RWPE2 (cell line): ENCODE measurements at regions not wholly inside any gene's neighbourhood (a gene's known extent, or its start where the extent isn't known, plus 50 kb on each side); places are given as distances from the start of the nearest gene placed in this dataset.
A peak's percentile ranks its signal among the peaks of the same experiment; 100 is the strongest.

Experiments used
- ATAC-seq: fragments of 200-7000 bp; cut with Tn5 transposase; 3 replicates; pipeline ENCODE4 v1.9.1; 2021; ENCODE audit warnings: low read depth
- DNase-seq: peaks from one replicate; pipeline ENCODE4 v3.0.0-alpha.2; 2020; ENCODE audit warnings: low spot score
- H3K27ac ChIP-seq: fragments of 450-650 bp; 2 replicates; pipeline ENCODE4 v1.5.1; 2017; ENCODE audit warnings: mild to moderate bottlenecking; ENCODE audit not compliant: poor library complexity, severe bottlenecking
- H3K27me3 ChIP-seq: fragments of 250-450 bp; sonication (Bioruptor Pico); 2 replicates; pipeline ENCODE4 v1.5.1; 2021; ENCODE audit warnings: mild to moderate bottlenecking, moderate library complexity; ENCODE audit not compliant: insufficient read depth, poor library complexity, severe bottlenecking
- H3K36me3 ChIP-seq: fragments of 250-450 bp; sonication (Bioruptor Pico); 2 replicates; pipeline ENCODE4 v1.5.1; 2020; ENCODE audit warnings: low read depth, mild to moderate bottlenecking, moderate library complexity
- H3K4me1 ChIP-seq: fragments of 250-450 bp; sonication (Bioruptor Pico); 2 replicates; pipeline ENCODE4 v1.5.1; 2021; ENCODE audit warnings: mild to moderate bottlenecking, moderate library complexity; ENCODE audit not compliant: insufficient read depth, poor library complexity, severe bottlenecking
- H3K4me3 ChIP-seq: fragments of 250-450 bp; sonication (Bioruptor Pico); 2 replicates; pipeline ENCODE4 v1.5.1; 2021; ENCODE audit warnings: mild to moderate bottlenecking, moderate library complexity; ENCODE audit not compliant: severe bottlenecking
- H3K9me3 ChIP-seq: fragments of 250-450 bp; sonication (Bioruptor Pico); 2 replicates; pipeline ENCODE4 v1.5.1; 2021; ENCODE audit warnings: mild to moderate bottlenecking, moderate library complexity; ENCODE audit not compliant: severe bottlenecking
- TF ChIP-seq, protein P1 (sequence below): fragments of 450-650 bp; IDR thresholded peaks from one replicate; pipeline ENCODE4 v1.5.1; 2017; ENCODE audit warnings: mild to moderate bottlenecking, moderate library complexity; ENCODE audit not compliant: poor library complexity, severe bottlenecking

- Histone ChIP-seq H3K4me3 (no peak overlapping the region), H3K27me3 (no peaks in the 10 kb centered on the region), H3K36me3 (no peaks in the 10 kb centered on the region), H3K4me1 (no peaks in the 10 kb centered on the region), H3K9me3 (no peaks in the 10 kb centered on the region), H3K27ac (no peak overlapping the region)
- no peak for ATAC-seq
- TF ChIP-seq, protein P1, sequence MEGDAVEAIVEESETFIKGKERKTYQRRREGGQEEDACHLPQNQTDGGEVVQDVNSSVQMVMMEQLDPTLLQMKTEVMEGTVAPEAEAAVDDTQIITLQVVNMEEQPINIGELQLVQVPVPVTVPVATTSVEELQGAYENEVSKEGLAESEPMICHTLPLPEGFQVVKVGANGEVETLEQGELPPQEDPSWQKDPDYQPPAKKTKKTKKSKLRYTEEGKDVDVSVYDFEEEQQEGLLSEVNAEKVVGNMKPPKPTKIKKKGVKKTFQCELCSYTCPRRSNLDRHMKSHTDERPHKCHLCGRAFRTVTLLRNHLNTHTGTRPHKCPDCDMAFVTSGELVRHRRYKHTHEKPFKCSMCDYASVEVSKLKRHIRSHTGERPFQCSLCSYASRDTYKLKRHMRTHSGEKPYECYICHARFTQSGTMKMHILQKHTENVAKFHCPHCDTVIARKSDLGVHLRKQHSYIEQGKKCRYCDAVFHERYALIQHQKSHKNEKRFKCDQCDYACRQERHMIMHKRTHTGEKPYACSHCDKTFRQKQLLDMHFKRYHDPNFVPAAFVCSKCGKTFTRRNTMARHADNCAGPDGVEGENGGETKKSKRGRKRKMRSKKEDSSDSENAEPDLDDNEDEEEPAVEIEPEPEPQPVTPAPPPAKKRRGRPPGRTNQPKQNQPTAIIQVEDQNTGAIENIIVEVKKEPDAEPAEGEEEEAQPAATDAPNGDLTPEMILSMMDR = no peak
- no peak for DNase-seq
Observed at GRCh38 chr11:15888556-15889345, 467.6 kb downstream of the SOX6 start.

GRCh38 chr11:15889363-15890030 is 466.8 kb downstream of the SOX6 start:
- Histone ChIP-seq H3K27ac (no peak overlapping the region), H3K27me3 (no peaks in the 10 kb centered on the region), H3K4me1 (no peaks in the 10 kb centered on the region), H3K36me3 (no peaks in the 10 kb centered on the region), H3K9me3 (no peaks in the 10 kb centered on the region), H3K4me3 (no peak overlapping the region)
- TF ChIP-seq, protein P1 = no peak
- no peak for DNase-seq
- ATAC-seq = no peak

DNA sequence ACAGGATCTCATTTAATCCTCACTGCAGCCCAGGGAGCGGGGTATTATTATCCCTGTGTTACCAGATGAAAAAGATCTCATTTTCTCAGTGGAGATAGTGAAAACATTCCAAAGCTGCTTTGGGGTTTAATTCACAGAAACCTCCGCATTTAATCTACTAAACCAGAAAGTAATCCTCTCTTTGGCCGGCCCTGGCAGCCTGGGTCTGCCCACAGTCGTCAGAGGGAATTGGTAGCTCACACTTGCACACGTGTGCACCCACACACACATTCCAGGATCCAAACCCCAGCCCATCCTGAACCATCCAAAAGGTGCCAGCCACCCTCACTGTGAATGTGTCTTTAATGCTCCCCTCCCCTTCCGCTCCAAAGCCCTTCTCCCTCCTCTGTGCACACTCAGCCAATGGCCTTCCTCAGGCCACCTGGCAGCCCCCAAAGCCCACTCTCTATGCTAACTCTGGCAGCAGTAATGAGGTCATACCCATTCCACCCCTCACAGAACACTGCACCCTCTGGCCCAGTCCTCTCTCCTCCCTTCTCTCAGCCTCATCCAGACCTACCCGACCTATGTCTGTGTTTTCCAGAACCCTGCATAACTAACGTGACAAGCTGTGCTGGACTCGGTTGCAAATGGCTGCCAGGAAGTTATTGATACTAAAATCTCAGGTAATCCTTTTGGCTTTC is 466.2 kb downstream of the SOX6 start:
- no peaks in the 10 kb centered on the region for H3K4me1 ChIP-seq
- TF ChIP-seq, protein P1 = no peak
- no peak for ATAC-seq
- no peak for DNase-seq
- H3K4me3 ChIP-seq = no peak overlapping the region
- no peaks in the 10 kb centered on the region for H3K9me3 ChIP-seq
- H3K36me3 ChIP-seq = no peaks in the 10 kb centered on the region
- H3K27ac ChIP-seq = no peak overlapping the region
- H3K27me3 ChIP-seq = no peaks in the 10 kb centered on the region

GRCh38 chr11:15893080-15893492 is 463.3 kb downstream of the SOX6 start:
- no peak for DNase-seq
- peak; percentile 46 for ATAC-seq
- TF ChIP-seq, protein P1 = no peak
- Histone ChIP-seq H3K4me3 (no peak overlapping the region), H3K36me3 (no peaks in the 10 kb centered on the region), H3K27ac (no peak overlapping the region), H3K27me3 (no peaks in the 10 kb centered on the region), H3K4me1 (peaks cover 6% of the 10 kb centered on the region), H3K9me3 (no peaks in the 10 kb centered on the region)
